PFSK-1 (cell line): ENCODE measurements at regions not wholly inside any gene's neighbourhood (a gene's known extent, or its start where the extent isn't known, plus 50 kb on each side); places are given as distances from the start of the nearest gene placed in this dataset.

Experiments used
- FOXP2 ChIP-seq: optimal IDR thresholded peaks from 2 replicates; pipeline ENCODE3; 2011; ENCODE audit warnings: borderline replicate concordance, control low read depth, inconsistent platforms; ENCODE audit not compliant: insufficient read depth; ENCODE audit errors: extremely low read length, extremely low read depth
- POLR2AphosphoS5 ChIP-seq: IDR thresholded peaks from 2 replicates; pipeline ENCODE4 v1.6.1; 2012; ENCODE audit warnings: low read depth, mild to moderate bottlenecking, control low read depth, low read length, moderate library complexity
- REST ChIP-seq, 2 experiments: IDR thresholded peaks; 2 replicates each; pipeline versions ENCODE4 v1.6.1 to v1.8.0; 2011 to 2012; ENCODE audit warnings: low read depth in 2 of 2, low read length in 2 of 2, control low read depth in 1 of 2, inconsistent platforms in 1 of 2, mild to moderate bottlenecking in 1 of 2, moderate library complexity in 1 of 2; ENCODE audit not compliant: insufficient read depth in 1 of 2
- SIN3A ChIP-seq: IDR thresholded peaks from 2 replicates; pipeline ENCODE4 v1.6.1; 2012; ENCODE audit warnings: mild to moderate bottlenecking, low read length, moderate library complexity, borderline replicate concordance; ENCODE audit not compliant: insufficient read depth
- TAF1 ChIP-seq: IDR thresholded peaks from 2 replicates; pipeline ENCODE4 v1.6.1; 2012; ENCODE audit warnings: low read length, control low read depth, borderline replicate concordance; ENCODE audit not compliant: insufficient read depth

GRCh38 chr10:108454793-108455192 is 1290.3 kb upstream of the SORCS1 start:
- no peak for TF ChIP-seq POLR2AphosphoS5
- no peak for TF ChIP-seq REST (IDR thresholded peaks at IDR 0.05; ENCODE audit: insufficient read depth in 1 of 2, low read depth in 2 of 2, low read length in 2 of 2)
- no peak for TF ChIP-seq SIN3A
- no peak for TF ChIP-seq TAF1
- no peak for TF ChIP-seq FOXP2
